ENCODE measurements at regions not wholly inside any gene's neighbourhood (a gene's known extent, or its start where the extent isn't known, plus 50 kb on each side); places are given as distances from the start of the nearest gene placed in this dataset.

DNA sequence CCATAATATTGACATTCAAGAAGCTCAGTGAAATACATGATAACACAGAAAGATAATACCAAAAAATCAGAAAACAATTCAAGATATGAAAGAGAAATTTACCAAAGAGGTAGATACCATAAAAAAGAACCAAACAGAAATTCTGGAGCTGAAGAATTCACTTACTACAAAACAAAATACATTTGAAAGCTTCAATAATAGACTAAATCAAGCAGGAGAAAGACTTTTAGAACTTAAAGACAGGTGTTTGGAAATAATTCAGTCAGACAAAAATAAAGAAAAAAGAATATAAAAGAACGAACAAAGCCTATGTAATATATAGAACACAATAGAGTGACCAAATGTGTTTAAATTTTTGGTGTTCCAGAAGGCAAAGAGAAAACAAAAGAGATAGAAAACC lies 158.7 kb downstream of the MOBP start:
- H3K27me3 ChIP-seq: no peaks in the 10 kb centered on the region
- H3K9me3 ChIP-seq: peaks cover 0 to 3% (median 0%) of the 10 kb centered on the region in 4 donors

DNA sequence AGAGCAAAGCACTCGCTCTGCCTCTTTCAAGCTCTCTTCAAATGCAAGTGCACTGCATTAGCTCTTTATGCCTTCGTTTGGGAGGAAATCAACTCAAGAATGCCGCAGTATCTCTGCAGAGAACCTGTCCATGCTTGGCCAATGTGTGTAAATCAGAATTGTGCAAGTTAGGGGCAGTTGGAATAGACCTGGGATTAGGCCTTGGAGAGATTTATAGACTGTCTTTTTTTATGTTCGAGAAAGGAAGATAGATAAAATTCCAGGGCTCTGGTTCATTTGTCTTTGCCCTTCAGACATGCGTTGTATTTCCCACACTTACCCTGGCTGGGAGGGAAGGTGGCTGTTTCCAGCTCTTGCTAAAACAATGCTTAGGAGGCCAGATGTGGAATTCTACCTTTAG lies 163.7 kb downstream of the MOBP start:
- Histone ChIP-seq H3K27ac (no peak overlapping the region), H3K4me1 (no peaks in the 10 kb centered on the region), H3K9me3 (peaks cover 0 to 3% (median 0%) of the 10 kb centered on the region in 4 donors), H3K36me3 (no peaks in the 10 kb centered on the region), H3K4me3 (no peak overlapping the region), H3K27me3 (no peaks in the 10 kb centered on the region)
- no peak for DNase-seq
- no peak for TF ChIP-seq POLR2A (IDR thresholded peaks at IDR 0.05)
- TF ChIP-seq, protein P1, sequence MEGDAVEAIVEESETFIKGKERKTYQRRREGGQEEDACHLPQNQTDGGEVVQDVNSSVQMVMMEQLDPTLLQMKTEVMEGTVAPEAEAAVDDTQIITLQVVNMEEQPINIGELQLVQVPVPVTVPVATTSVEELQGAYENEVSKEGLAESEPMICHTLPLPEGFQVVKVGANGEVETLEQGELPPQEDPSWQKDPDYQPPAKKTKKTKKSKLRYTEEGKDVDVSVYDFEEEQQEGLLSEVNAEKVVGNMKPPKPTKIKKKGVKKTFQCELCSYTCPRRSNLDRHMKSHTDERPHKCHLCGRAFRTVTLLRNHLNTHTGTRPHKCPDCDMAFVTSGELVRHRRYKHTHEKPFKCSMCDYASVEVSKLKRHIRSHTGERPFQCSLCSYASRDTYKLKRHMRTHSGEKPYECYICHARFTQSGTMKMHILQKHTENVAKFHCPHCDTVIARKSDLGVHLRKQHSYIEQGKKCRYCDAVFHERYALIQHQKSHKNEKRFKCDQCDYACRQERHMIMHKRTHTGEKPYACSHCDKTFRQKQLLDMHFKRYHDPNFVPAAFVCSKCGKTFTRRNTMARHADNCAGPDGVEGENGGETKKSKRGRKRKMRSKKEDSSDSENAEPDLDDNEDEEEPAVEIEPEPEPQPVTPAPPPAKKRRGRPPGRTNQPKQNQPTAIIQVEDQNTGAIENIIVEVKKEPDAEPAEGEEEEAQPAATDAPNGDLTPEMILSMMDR (IDR thresholded peaks at IDR 0.05): no peak

More for the DNA sequence above, 158.7 kb downstream of the MOBP start:
- Histone ChIP-seq H3K27ac (no peak overlapping the region), H3K36me3 (no peaks in the 10 kb centered on the region), H3K4me3 (no peak overlapping the region), H3K4me1 (no peaks in the 10 kb centered on the region)
- no peak for DNase-seq
- no peak for TF ChIP-seq POLR2A (IDR thresholded peaks at IDR 0.05)

DNA sequence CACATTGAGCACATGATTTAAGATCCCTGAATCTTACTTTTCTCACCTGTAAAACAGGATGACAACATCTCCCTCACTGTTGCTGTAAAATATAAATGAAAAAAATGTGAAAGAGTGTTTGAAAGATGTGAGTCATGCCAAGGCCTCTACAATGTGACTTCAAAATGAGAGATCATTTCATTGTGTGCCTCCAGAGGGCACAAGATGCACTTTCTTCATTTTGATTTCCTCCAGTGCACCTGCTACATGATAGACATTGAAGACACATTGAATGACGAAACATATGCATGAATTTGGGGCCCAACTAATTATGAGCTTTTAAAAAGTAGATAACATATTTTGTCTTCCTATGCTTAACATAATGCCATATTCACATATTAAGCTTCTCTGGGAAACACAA lies 170.3 kb downstream of the MOBP start:
- DNase-seq: no peak
- TF ChIP-seq, protein P1 (IDR thresholded peaks at IDR 0.05): no peak
- no peak for TF ChIP-seq POLR2A (IDR thresholded peaks at IDR 0.05)
- H3K27ac ChIP-seq: no peak overlapping the region
- H3K27me3 ChIP-seq: no peaks in the 10 kb centered on the region
- H3K4me3 ChIP-seq: no peak overlapping the region
- H3K4me1 ChIP-seq: no peaks in the 10 kb centered on the region
- no peaks in the 10 kb centered on the region for H3K9me3 ChIP-seq
- no peaks in the 10 kb centered on the region for H3K36me3 ChIP-seq

DNA sequence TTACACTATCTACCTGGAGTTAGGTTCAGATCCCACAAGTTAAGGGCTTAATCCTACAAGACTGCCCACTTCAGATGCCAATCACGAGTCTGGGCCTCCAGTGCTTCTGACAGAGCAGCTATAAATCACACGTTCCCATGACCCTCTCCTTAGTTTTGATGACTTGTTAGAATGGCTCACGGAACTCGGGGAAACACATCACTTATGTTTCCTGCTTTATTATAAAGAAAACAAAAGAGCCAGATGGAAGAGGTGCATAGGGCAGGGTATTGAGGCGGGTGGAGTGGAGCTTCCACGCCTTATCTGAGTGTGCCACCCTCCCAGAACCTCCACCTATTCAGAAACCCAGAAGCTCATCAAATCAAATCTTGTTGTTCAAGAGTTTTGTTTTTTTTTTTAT lies 170.8 kb downstream of the MOBP start:
- TF ChIP-seq, protein P1 (IDR thresholded peaks at IDR 0.05): no peak
- TF ChIP-seq POLR2A (IDR thresholded peaks at IDR 0.05): no peak
- DNase-seq: no peak
- no peaks in the 10 kb centered on the region for H3K4me1 ChIP-seq
- no peak overlapping the region for H3K4me3 ChIP-seq
- H3K27me3 ChIP-seq: no peaks in the 10 kb centered on the region
- H3K27ac ChIP-seq: no peak overlapping the region
- no peaks in the 10 kb centered on the region for H3K9me3 ChIP-seq
- H3K36me3 ChIP-seq: no peaks in the 10 kb centered on the region

- no peak for DNase-seq
- Histone ChIP-seq H3K27me3 (no peaks in the 10 kb centered on the region), H3K4me1 (no peaks in the 10 kb centered on the region), H3K36me3 (no peaks in the 10 kb centered on the region), H3K9me3 (no peaks in the 10 kb centered on the region), H3K27ac (no peak overlapping the region), H3K4me3 (no peak overlapping the region)
- no peak for TF ChIP-seq POLR2A (IDR thresholded peaks at IDR 0.05)
- TF ChIP-seq, protein P1 (IDR thresholded peaks at IDR 0.05): no peak
Observed at GRCh38 chr3:39639344-39640236, 169.8 kb upstream of the MYRIP start.

DNA sequence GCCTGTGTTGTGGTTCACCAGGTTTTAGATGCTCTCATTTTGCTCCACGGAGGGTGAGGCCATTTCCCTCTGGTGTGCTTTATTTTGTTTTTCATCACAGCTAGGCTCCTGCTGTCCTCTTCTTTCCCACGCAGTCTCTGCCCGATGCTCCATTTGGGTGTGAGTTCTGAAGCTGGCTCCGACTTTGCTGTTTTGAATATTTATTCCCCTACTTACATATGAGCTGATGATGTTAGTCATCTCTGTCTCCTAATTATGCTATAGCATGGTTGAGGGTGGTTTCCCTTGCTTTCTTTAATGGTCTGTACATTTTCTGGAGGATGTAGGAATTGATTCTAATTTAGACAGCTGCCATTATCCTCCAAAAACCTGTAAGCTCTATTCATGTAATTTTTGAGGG lies 168.1 kb upstream of the MYRIP start:
- H3K27me3 ChIP-seq: no peaks in the 10 kb centered on the region
- TF ChIP-seq, protein P1 (IDR thresholded peaks at IDR 0.05): no peak
- TF ChIP-seq POLR2A (IDR thresholded peaks at IDR 0.05): no peak
- H3K4me1 ChIP-seq: no peaks in the 10 kb centered on the region
- H3K9me3 ChIP-seq: no peaks in the 10 kb centered on the region
- no peak overlapping the region for H3K4me3 ChIP-seq
- DNase-seq: no peak
- H3K27ac ChIP-seq: no peak overlapping the region
- no peaks in the 10 kb centered on the region for H3K36me3 ChIP-seq

Measured in Peyer's patch (tissue), 4 donors.